ENCODE measurements at regions not wholly inside any gene's neighbourhood (a gene's known extent, or its start where the extent isn't known, plus 50 kb on each side); places are given as distances from the start of the nearest gene placed in this dataset.
"Not testable (repeated sequence)": the region's sequence is repeated elsewhere in the genome, so short reads cannot be mapped to it uniquely, and the experiment has no call there.

GRCh38 chr15:91415258-91415657 is 315.2 kb downstream of the SV2B start:
- DNase-seq: not testable (repeated sequence)

GRCh38 chr15:91420689-91421088 is 320.6 kb downstream of the SV2B start:
- no peak for DNase-seq

- no peak for DNase-seq
Measured at GRCh38 chr15:91422797-91423196, 322.7 kb downstream of the SV2B start.

- no peak for DNase-seq
Measured at GRCh38 chr15:91424001-91424400, 323.9 kb downstream of the SV2B start.

GRCh38 chr15:91426412-91426811 is 326.4 kb downstream of the SV2B start:
- DNase-seq: no peak

GRCh38 chr15:91429973-91430372 is 329.9 kb downstream of the SV2B start:
- no peak for DNase-seq

- no peak for DNase-seq
Measured at GRCh38 chr15:91431041-91431715, 331.1 kb downstream of the SV2B start.

GRCh38 chr15:91435113-91435512 is 335.1 kb downstream of the SV2B start:
- DNase-seq: no peak

GRCh38 chr15:91444656-91445055 is 344.6 kb downstream of the SV2B start:
- no peak for DNase-seq

- no peak for DNase-seq
Measured at GRCh38 chr15:91445695-91446228, 345.7 kb downstream of the SV2B start.

- DNase-seq: no peak
Measured at GRCh38 chr15:91447991-91448644, 348.1 kb downstream of the SV2B start.

- DNase-seq: not testable (repeated sequence)
Measured at GRCh38 chr15:91453376-91453775, 353.3 kb downstream of the SV2B start.

- DNase-seq: no peak
Measured at GRCh38 chr15:91456251-91456718, 356.2 kb downstream of the SV2B start.

GRCh38 chr15:91456921-91457320 is 356.9 kb downstream of the SV2B start:
- no peak for DNase-seq

GRCh38 chr15:91461377-91461776 is 361.3 kb downstream of the SV2B start:
- no peak for DNase-seq

GRCh38 chr15:91465086-91465485 is 365.0 kb downstream of the SV2B start:
- DNase-seq: no peak

GRCh38 chr15:91465696-91466095 is 365.6 kb downstream of the SV2B start:
- no peak for DNase-seq

GRCh38 chr15:91468871-91469580 is 369.0 kb downstream of the SV2B start:
- DNase-seq: no peak

GRCh38 chr15:91469632-91470567 is 369.8 kb downstream of the SV2B start:
- no peak for DNase-seq

- no peak for DNase-seq
Measured at GRCh38 chr15:91471468-91471867, 371.4 kb downstream of the SV2B start.

GRCh38 chr15:91472316-91472756 is 372.3 kb downstream of the SV2B start:
- DNase-seq: no peak

GRCh38 chr15:91473894-91474545 is 374.0 kb downstream of the SV2B start:
- DNase-seq: no peak
